Naive thymus-derived CD4-positive, alpha-beta T cell (primary cell): ENCODE measurements at regions not wholly inside any gene's neighbourhood (a gene's known extent, or its start where the extent isn't known, plus 50 kb on each side); places are given as distances from the start of the nearest gene placed in this dataset.
"Not testable (repeated sequence)": the region's sequence is repeated elsewhere in the genome, so short reads cannot be mapped to it uniquely, and the experiment has no call there.

Experiments used
- ATAC-seq: fragments of 150-1000 bp; cut with Tn5 transposase; 2 replicates; pipeline ENCODE4 v1.10.0; 2021; ENCODE audit warnings: mild to moderate bottlenecking, moderate library complexity
- CTCF ChIA-PET: fragments of 350-600 bp; sonication (Branson Sonifier 250); formaldehyde crosslinking; loops from one replicate; lab custom pipeline; 2021; ENCODE audit warnings: antibody characterized with exemption; lab: Charles Lee
- POLR2A ChIA-PET: fragments of 350-600 bp; sonication (Branson Sonifier 250); formaldehyde crosslinking; loops from one replicate; lab custom pipeline; 2021; ENCODE audit warnings: antibody characterized with exemption, inconsistent platforms; lab: Charles Lee
- DNase-seq, 9 donors: peaks; one replicate each; pipeline versions ENCODE4 v3.0.0 to v3.0.0-alpha.2; 2020 to 2022; ENCODE audit warnings: mixed read lengths in 1 of 9
- H3K27ac ChIP-seq: one replicate; pipeline ENCODE4 v1.7.0; 2013; ENCODE audit warnings: mild to moderate bottlenecking, low read depth, low read length, moderate library complexity
- H3K27me3 ChIP-seq, 2 donors: one replicate each; pipeline ENCODE4 v1.7.0; 2013; ENCODE audit warnings: low read length in 2 of 2, mild to moderate bottlenecking in 2 of 2, moderate library complexity in 2 of 2; ENCODE audit not compliant: control insufficient read depth in 2 of 2, insufficient read depth in 2 of 2
- H3K36me3 ChIP-seq, 3 experiments: 1 replicate in 2 of 3; 2 replicates in 1 of 3; pipeline ENCODE4 v1.7.0; 2013; ENCODE audit warnings: low read length in 3 of 3, mild to moderate bottlenecking in 3 of 3, moderate library complexity in 1 of 3; ENCODE audit not compliant: insufficient read depth in 3 of 3, control insufficient read depth in 2 of 3
- H3K4me1 ChIP-seq, 2 donors: one replicate each; pipeline ENCODE4 v1.7.0; 2013; ENCODE audit warnings: low read length in 2 of 2, mild to moderate bottlenecking in 2 of 2, moderate library complexity in 1 of 2; ENCODE audit not compliant: control insufficient read depth in 2 of 2, insufficient read depth in 2 of 2
- H3K4me3 ChIP-seq: 2 replicates; pipeline ENCODE4 v1.7.0; 2013; ENCODE audit warnings: mild to moderate bottlenecking, low read length
- H3K9me3 ChIP-seq, 3 experiments: 1 replicate in 2 of 3; 2 replicates in 1 of 3; pipeline ENCODE4 v1.7.0; 2013; ENCODE audit warnings: low read length in 3 of 3; ENCODE audit not compliant: control insufficient read depth in 2 of 3
- H3K27ac Mint-ChIP-seq, 9 donors: one replicate each; pipeline ENCODE4 v1.8.0; 2020 to 2022; ENCODE audit warnings: mixed read lengths in 9 of 9, mild to moderate bottlenecking in 8 of 9, moderate library complexity in 5 of 9, inconsistent platforms in 2 of 9
- H3K27me3 Mint-ChIP-seq, 5 donors: one replicate each; pipeline ENCODE4 v1.8.0; 2021 to 2022; ENCODE audit warnings: mixed read lengths in 5 of 5, mild to moderate bottlenecking in 1 of 5
- H3K36me3 Mint-ChIP-seq, 5 donors: one replicate each; pipeline ENCODE4 v1.8.0; 2020 to 2022; ENCODE audit warnings: mixed read lengths in 5 of 5, mild to moderate bottlenecking in 3 of 5, inconsistent platforms in 1 of 5
- H3K4me1 Mint-ChIP-seq, 7 donors: one replicate each; pipeline ENCODE4 v1.8.0; 2020 to 2022; ENCODE audit warnings: mixed read lengths in 7 of 7, mild to moderate bottlenecking in 3 of 7, inconsistent platforms in 1 of 7
- H3K4me3 Mint-ChIP-seq, 10 donors: one replicate each; pipeline ENCODE4 v1.8.0; 2020 to 2022; ENCODE audit warnings: mild to moderate bottlenecking in 10 of 10, mixed read lengths in 10 of 10, moderate library complexity in 6 of 10, inconsistent platforms in 2 of 10
- H3K9me3 Mint-ChIP-seq, 11 donors: one replicate each; pipeline ENCODE4 v1.8.0; 2020 to 2022; ENCODE audit warnings: mixed read lengths in 11 of 11, mild to moderate bottlenecking in 4 of 11, inconsistent platforms in 1 of 11, moderate library complexity in 1 of 11
- intact Hi-C, 2 donors: fragments of 100-400 bp; cut with micrococcal nuclease; formaldehyde crosslinking; loops; one replicate each; pipeline ENCODE4 v1.15.1; 2023

DNA sequence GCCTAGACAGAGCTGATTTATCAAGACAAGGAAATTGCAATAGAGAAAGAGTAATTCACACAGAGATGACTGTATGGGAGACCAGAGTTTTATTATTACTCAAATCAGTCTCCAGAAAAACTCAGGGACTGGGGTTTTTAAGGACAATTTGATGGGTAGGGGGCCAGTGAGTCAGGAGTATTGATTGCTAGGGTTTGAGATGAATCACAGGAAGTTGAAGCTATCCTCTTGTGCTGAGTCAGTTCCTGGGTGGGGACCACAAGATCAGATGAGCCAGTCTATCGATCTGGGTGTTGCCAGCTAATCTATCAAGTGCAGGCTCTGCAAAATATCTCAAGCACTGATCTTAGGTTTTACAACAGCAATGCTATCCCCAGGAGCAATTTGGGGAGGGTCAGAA lies 87.4 kb upstream of the TGIF2LY start:
- H3K9me3 Mint-ChIP-seq, DNase-seq, ATAC-seq, H3K4me3 Mint-ChIP-seq, H3K27ac Mint-ChIP-seq, H3K27me3 Mint-ChIP-seq, H3K4me1 ChIP-seq, H3K36me3 ChIP-seq, H3K9me3 ChIP-seq, CTCF ChIA-PET, H3K4me3 ChIP-seq, POLR2A ChIA-PET, H3K27ac ChIP-seq, H3K27me3 ChIP-seq, intact Hi-C loops, H3K36me3 Mint-ChIP-seq, H3K4me1 Mint-ChIP-seq: not testable (repeated sequence)

DNA sequence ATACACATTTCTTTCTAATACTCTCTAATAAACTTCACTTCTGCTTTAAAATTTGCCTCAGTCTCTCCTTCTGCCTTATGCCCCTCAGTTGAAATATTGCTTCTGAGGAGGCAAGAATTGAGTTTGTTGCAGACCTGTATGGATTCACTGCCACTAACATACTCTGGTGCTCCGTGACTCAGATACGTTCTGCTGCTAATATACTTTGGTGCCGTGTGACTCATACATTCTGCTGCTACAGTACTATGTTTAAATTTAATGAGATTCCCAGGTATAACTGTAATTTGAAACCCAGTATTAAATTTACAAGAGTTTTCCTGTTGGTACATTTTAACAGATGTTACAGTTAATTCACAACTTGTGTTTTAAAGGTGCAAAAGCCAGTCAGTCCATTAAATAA lies 84.3 kb upstream of the TGIF2LY start:
- H3K4me1 Mint-ChIP-seq, H3K27me3 ChIP-seq, H3K4me1 ChIP-seq, H3K36me3 Mint-ChIP-seq, H3K27me3 Mint-ChIP-seq, CTCF ChIA-PET, H3K4me3 ChIP-seq, intact Hi-C loops, H3K36me3 ChIP-seq, ATAC-seq, H3K9me3 Mint-ChIP-seq, H3K27ac Mint-ChIP-seq, POLR2A ChIA-PET, H3K9me3 ChIP-seq, H3K27ac ChIP-seq, H3K4me3 Mint-ChIP-seq, DNase-seq: not testable (repeated sequence)

DNA sequence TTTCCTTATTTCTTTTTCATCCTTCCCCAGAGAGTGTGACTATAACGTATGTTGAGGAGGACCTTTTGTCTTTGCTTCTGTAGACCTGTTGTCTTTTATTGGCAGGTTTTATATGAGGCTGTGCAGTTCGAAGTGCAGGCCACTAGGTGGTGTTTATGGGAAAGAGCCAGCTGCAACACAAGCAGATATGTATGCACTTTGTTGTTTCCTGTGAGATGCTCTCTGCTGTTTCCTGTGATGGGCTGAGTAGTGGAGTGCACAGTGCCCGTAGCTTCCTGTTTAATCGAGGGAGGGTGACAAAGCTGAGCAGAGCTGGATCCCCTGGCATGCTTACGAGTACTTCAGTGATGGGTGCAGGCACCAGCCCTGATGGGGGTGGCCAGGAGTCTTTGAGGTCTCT lies 51.8 kb upstream of the TGIF2LY start:
- H3K27ac Mint-ChIP-seq: peak overlapping the region in 1 of 9 donors; percentile 48
- H3K27me3 ChIP-seq, H3K9me3 ChIP-seq, H3K4me1 ChIP-seq, H3K27ac ChIP-seq, H3K4me3 ChIP-seq, intact Hi-C loops, H3K27me3 Mint-ChIP-seq, H3K36me3 Mint-ChIP-seq, POLR2A ChIA-PET, CTCF ChIA-PET, H3K9me3 Mint-ChIP-seq, H3K36me3 ChIP-seq: not testable (repeated sequence)
- peak; percentile 68 for ATAC-seq
- H3K4me3 Mint-ChIP-seq: peak overlapping the region in 2 of 10 donors; percentile 48 to 55
- DNase-seq: peak in 2 of 9 donors; percentile 12 to 30
- H3K4me1 Mint-ChIP-seq: peaks cover 0 to 11% (median 2%) of the 10 kb centered on the region in 7 donors
